GM19351 (cell line): ENCODE measurements at regions not wholly inside any gene's neighbourhood (a gene's known extent, or its start where the extent isn't known, plus 50 kb on each side); places are given as distances from the start of the nearest gene placed in this dataset.
"Not testable (repeated sequence)": the region's sequence is repeated elsewhere in the genome, so short reads cannot be mapped to it uniquely, and the experiment has no call there.

Source experiments
- ATAC-seq: cut with Tn5 transposase; IDR thresholded peaks from one replicate; pipeline ENCODE4 v1.9.1; 2021; ENCODE audit warnings: mild to moderate bottlenecking, moderate library complexity; ENCODE audit not compliant: unreplicated experiment

- not testable (repeated sequence) for ATAC-seq
Observed at GRCh38 chr3:94648270-94649180, 585.7 kb downstream of the NSUN3 start.

- ATAC-seq: no peak
Observed at GRCh38 chr3:94654096-94654495, 591.2 kb downstream of the NSUN3 start.

GRCh38 chr3:94665922-94666321 is 603.1 kb downstream of the NSUN3 start:
- ATAC-seq: no peak

- no peak for ATAC-seq
Observed at GRCh38 chr3:94671078-94671477, 608.2 kb downstream of the NSUN3 start.

- ATAC-seq: no peak
Observed at GRCh38 chr3:94673876-94674275, 611.0 kb downstream of the NSUN3 start.

- ATAC-seq: no peak
Observed at GRCh38 chr3:94686208-94686607, 623.3 kb downstream of the NSUN3 start.

- no peak for ATAC-seq
Observed at GRCh38 chr3:94693997-94694640, 631.3 kb downstream of the NSUN3 start.

GRCh38 chr3:94694894-94695293 is 632.0 kb downstream of the NSUN3 start:
- no peak for ATAC-seq

GRCh38 chr3:94704467-94704866 is 641.6 kb downstream of the NSUN3 start:
- ATAC-seq: no peak

GRCh38 chr3:94709249-94709902 is 646.5 kb downstream of the NSUN3 start:
- ATAC-seq: no peak

GRCh38 chr3:94714194-94714593 is 651.3 kb downstream of the NSUN3 start:
- ATAC-seq: no peak

- ATAC-seq: no peak
Observed at GRCh38 chr3:94716326-94717018, 653.6 kb downstream of the NSUN3 start.

GRCh38 chr3:94734206-94734605 is 671.3 kb downstream of the NSUN3 start:
- ATAC-seq: no peak

- no peak for ATAC-seq
Observed at GRCh38 chr3:94735354-94735753, 672.5 kb downstream of the NSUN3 start.

- ATAC-seq: no peak
Observed at GRCh38 chr3:94737116-94737515, 674.3 kb downstream of the NSUN3 start.

- ATAC-seq: no peak
Observed at GRCh38 chr3:94739420-94739819, 676.6 kb downstream of the NSUN3 start.

- ATAC-seq: no peak
Observed at GRCh38 chr3:94758751-94759150, 695.9 kb downstream of the NSUN3 start.

- ATAC-seq: no peak
Observed at GRCh38 chr3:94772402-94772801, 709.5 kb downstream of the NSUN3 start.

- no peak for ATAC-seq
Observed at GRCh38 chr3:94775746-94776145, 712.9 kb downstream of the NSUN3 start.

- no peak for ATAC-seq
Observed at GRCh38 chr3:94776401-94776915, 713.6 kb downstream of the NSUN3 start.

- no peak for ATAC-seq
Observed at GRCh38 chr3:94778289-94778688, 715.4 kb downstream of the NSUN3 start.
